ENCODE measurements at regions not wholly inside any gene's neighbourhood (a gene's known extent, or its start where the extent isn't known, plus 50 kb on each side); places are given as distances from the start of the nearest gene placed in this dataset.

DNA sequence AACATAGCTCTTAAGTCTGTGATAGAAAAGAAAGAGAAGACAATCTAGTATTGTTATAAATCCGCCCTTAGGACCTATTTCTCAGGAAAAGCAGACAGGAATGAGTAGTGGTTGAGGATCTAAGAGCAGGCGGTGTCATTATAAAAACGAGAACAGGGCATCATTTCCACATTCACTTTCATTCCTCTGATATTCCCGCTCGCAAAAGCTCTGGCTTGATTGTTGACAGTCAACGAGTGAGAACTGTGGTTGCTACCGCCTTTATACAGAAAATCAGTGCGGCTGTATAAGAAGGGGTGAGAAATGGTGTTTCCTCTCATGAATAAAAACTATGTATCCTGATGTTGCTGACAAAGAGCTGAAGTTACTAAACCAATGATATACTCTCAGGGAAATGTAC, 1409.6 kb upstream of the WWC1 start:
- no peaks in the 10 kb centered on the region for H3K9me3 ChIP-seq (ENCODE audit: low read length)
- no peaks in the 10 kb centered on the region for H3K36me3 ChIP-seq (ENCODE audit: insufficient read depth, low read length)
- no peaks in the 10 kb centered on the region for H4K20me1 ChIP-seq (ENCODE audit: insufficient read depth)
- H3F3A ChIP-seq (ENCODE audit: insufficient read depth, low read length, poor library complexity, severe bottlenecking) = no peaks in the 10 kb centered on the region
- H3K27me3 ChIP-seq (ENCODE audit: insufficient read depth, low read depth, low read length) = no peaks in the 10 kb centered on the region
- no peaks in the 10 kb centered on the region for H3K9me2 ChIP-seq (ENCODE audit: insufficient read depth, low read length)
- H3K4me2 ChIP-seq (ENCODE audit: low read length) = no peak overlapping the region
- H3K27ac ChIP-seq (ENCODE audit: low read length) = no peak overlapping the region
- no peak overlapping the region for H3K4me3 ChIP-seq (ENCODE audit: low read length)
- H3K9ac ChIP-seq (ENCODE audit: low read length) = no peak overlapping the region
- H3K79me2 ChIP-seq (replicated peaks; ENCODE audit: insufficient read depth, low read length) = no peaks in the 10 kb centered on the region
- H2AFZ ChIP-seq (ENCODE audit: low read depth, low read length) = no peak overlapping the region
- TF ChIP-seq POLR2AphosphoS5 (IDR thresholded peaks at IDR 0.05) (peak; percentile 26), EP300 (conservative IDR thresholded peaks at IDR 0.05; ENCODE audit: poor library complexity, severe bottlenecking) (no peak), TAF1 (IDR thresholded peaks at IDR 0.05; ENCODE audit: low read depth) (no peak), MXI1 (conservative IDR thresholded peaks at IDR 0.05; ENCODE audit: poor library complexity, severe bottlenecking) (no peak)
- TF ChIP-seq, protein P1, sequence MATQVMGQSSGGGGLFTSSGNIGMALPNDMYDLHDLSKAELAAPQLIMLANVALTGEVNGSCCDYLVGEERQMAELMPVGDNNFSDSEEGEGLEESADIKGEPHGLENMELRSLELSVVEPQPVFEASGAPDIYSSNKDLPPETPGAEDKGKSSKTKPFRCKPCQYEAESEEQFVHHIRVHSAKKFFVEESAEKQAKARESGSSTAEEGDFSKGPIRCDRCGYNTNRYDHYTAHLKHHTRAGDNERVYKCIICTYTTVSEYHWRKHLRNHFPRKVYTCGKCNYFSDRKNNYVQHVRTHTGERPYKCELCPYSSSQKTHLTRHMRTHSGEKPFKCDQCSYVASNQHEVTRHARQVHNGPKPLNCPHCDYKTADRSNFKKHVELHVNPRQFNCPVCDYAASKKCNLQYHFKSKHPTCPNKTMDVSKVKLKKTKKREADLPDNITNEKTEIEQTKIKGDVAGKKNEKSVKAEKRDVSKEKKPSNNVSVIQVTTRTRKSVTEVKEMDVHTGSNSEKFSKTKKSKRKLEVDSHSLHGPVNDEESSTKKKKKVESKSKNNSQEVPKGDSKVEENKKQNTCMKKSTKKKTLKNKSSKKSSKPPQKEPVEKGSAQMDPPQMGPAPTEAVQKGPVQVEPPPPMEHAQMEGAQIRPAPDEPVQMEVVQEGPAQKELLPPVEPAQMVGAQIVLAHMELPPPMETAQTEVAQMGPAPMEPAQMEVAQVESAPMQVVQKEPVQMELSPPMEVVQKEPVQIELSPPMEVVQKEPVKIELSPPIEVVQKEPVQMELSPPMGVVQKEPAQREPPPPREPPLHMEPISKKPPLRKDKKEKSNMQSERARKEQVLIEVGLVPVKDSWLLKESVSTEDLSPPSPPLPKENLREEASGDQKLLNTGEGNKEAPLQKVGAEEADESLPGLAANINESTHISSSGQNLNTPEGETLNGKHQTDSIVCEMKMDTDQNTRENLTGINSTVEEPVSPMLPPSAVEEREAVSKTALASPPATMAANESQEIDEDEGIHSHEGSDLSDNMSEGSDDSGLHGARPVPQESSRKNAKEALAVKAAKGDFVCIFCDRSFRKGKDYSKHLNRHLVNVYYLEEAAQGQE (IDR thresholded peaks at IDR 0.05; ENCODE audit: borderline replicate concordance) = peak; percentile 82

DNA sequence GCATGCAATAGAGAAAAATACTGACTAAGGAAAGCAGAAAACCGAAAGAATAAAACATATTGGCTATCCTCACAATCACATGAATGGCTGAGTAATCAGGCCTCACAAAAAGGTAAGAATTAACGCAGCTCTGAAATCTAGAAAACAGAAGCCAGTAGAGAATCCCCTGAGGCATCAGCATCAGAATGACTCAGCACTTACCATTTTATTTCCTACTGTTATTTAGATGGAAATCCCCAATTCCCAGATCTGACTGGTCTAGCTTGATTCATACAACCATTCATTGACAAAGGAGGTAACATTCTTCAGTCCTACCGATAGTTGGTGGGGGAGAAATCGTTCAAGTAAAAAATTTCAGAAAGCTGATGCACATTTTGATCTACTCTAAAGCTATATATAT, 1408.4 kb upstream of the WWC1 start:
- Histone ChIP-seq H2AFZ (ENCODE audit: low read depth, low read length) (no peak overlapping the region), H3K9ac (ENCODE audit: low read length) (no peak overlapping the region), H3K4me2 (ENCODE audit: low read length) (no peak overlapping the region), H3K27ac (ENCODE audit: low read length) (no peak overlapping the region), H3K36me3 (ENCODE audit: insufficient read depth, low read length) (no peaks in the 10 kb centered on the region), H3K4me3 (ENCODE audit: low read length) (no peak overlapping the region), H3K27me3 (ENCODE audit: insufficient read depth, low read depth, low read length) (no peaks in the 10 kb centered on the region), H3F3A (ENCODE audit: insufficient read depth, low read length, poor library complexity, severe bottlenecking) (no peaks in the 10 kb centered on the region), H3K79me2 (replicated peaks; ENCODE audit: insufficient read depth, low read length) (no peaks in the 10 kb centered on the region), H4K20me1 (ENCODE audit: insufficient read depth) (no peaks in the 10 kb centered on the region), H3K9me2 (ENCODE audit: insufficient read depth, low read length) (no peaks in the 10 kb centered on the region), H3K9me3 (ENCODE audit: low read length) (no peaks in the 10 kb centered on the region)
- TF ChIP-seq TAF1 (IDR thresholded peaks at IDR 0.05; ENCODE audit: low read depth) = no peak
- TF ChIP-seq, protein P2, sequence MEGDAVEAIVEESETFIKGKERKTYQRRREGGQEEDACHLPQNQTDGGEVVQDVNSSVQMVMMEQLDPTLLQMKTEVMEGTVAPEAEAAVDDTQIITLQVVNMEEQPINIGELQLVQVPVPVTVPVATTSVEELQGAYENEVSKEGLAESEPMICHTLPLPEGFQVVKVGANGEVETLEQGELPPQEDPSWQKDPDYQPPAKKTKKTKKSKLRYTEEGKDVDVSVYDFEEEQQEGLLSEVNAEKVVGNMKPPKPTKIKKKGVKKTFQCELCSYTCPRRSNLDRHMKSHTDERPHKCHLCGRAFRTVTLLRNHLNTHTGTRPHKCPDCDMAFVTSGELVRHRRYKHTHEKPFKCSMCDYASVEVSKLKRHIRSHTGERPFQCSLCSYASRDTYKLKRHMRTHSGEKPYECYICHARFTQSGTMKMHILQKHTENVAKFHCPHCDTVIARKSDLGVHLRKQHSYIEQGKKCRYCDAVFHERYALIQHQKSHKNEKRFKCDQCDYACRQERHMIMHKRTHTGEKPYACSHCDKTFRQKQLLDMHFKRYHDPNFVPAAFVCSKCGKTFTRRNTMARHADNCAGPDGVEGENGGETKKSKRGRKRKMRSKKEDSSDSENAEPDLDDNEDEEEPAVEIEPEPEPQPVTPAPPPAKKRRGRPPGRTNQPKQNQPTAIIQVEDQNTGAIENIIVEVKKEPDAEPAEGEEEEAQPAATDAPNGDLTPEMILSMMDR (IDR thresholded peaks at IDR 0.05; ENCODE audit: poor library complexity, severe bottlenecking) = no peak
- no peak for TF ChIP-seq RAD21 (conservative IDR thresholded peaks at IDR 0.05)
- TF ChIP-seq EP300 (conservative IDR thresholded peaks at IDR 0.05; ENCODE audit: poor library complexity, severe bottlenecking) = no peak
- TF ChIP-seq, protein P1 (IDR thresholded peaks at IDR 0.05; ENCODE audit: borderline replicate concordance) = no peak
- no peak for TF ChIP-seq SMC3 (conservative IDR thresholded peaks at IDR 0.05; ENCODE audit: poor library complexity)
- no peak for TF ChIP-seq MXI1 (conservative IDR thresholded peaks at IDR 0.05; ENCODE audit: poor library complexity, severe bottlenecking)
- TF ChIP-seq POLR2AphosphoS5 (IDR thresholded peaks at IDR 0.05) = no peak
- no peak for TF ChIP-seq EZH2 (IDR thresholded peaks at IDR 0.05; ENCODE audit: borderline replicate concordance, insufficient read depth, low read length, poor library complexity, severe bottlenecking)
